SK-N-SH (cell line): ENCODE measurements at regions not wholly inside any gene's neighbourhood (a gene's known extent, or its start where the extent isn't known, plus 50 kb on each side); places are given as distances from the start of the nearest gene placed in this dataset.

Experiments
- CTCF ChIA-PET: fragments of 300-600, 350-600 bp; formaldehyde crosslinking; extraction: SDS; loops from one replicate; lab custom pipeline; 2021; lab: Yijun Ruan, JAX
- POLR2A ChIA-PET: fragments of 350-600 bp; sonication (Branson Sonifier 250); formaldehyde crosslinking; extraction: SDS; loops from one replicate; lab custom pipeline; 2020; ENCODE audit warnings: antibody characterized with exemption, inconsistent platforms; lab: Yijun Ruan, JAX
- DNase-seq: peaks from one replicate; pipeline ENCODE4 v3.0.0; 2012
- H2AFZ ChIP-seq: fragments of 200-600 bp; sonication (generic); 2 replicates; pipeline ENCODE4 v1.8.1; 2016; ENCODE audit warnings: antibody characterized with exemption, mild to moderate bottlenecking, low read depth
- H3F3A ChIP-seq: fragments of 200-600 bp; sonication (generic); replicated peaks from 2 replicates; pipeline ENCODE3; 2016; ENCODE audit warnings: antibody characterized with exemption, mild to moderate bottlenecking; ENCODE audit not compliant: insufficient read depth
- H3K27ac ChIP-seq, 2 experiments: fragments of 200-500 bp in 1 of 2; fragments of 200-600 bp in 1 of 2; sonication (Bioruptor generic) in 1 of 2; sonication (generic), shearing (Covaris generic) in 1 of 2; 2 replicates each; pipeline versions ENCODE4 v1.5.1 to v1.6.1; 2014 to 2016; ENCODE audit warnings: low read depth in 2 of 2, inconsistent platforms in 1 of 2, low read length in 1 of 2, mild to moderate bottlenecking in 1 of 2, mixed read lengths in 1 of 2
- H3K27me3 ChIP-seq: fragments of 200-600 bp; sonication (generic), shearing (Covaris generic); 2 replicates; pipeline ENCODE4 v1.6.1; 2016; ENCODE audit warnings: mixed run types; ENCODE audit not compliant: insufficient read depth
- H3K36me3 ChIP-seq, 2 experiments: fragments of 200-500 bp in 1 of 2; fragments of 200-600 bp in 1 of 2; sonication (Bioruptor generic) in 1 of 2; sonication (generic) in 1 of 2; replicated peaks in 1 of 2; 2 replicates each; pipeline versions ENCODE3 to v1.5.1; 2014 to 2016; ENCODE audit warnings: low read length in 1 of 2, mild to moderate bottlenecking in 1 of 2; ENCODE audit not compliant: insufficient read depth in 2 of 2, control insufficient read depth in 1 of 2
- H3K4me1 ChIP-seq, 2 experiments: fragments of 200-500 bp in 1 of 2; fragments of 200-600 bp in 1 of 2; sonication (Bioruptor generic) in 1 of 2; sonication (generic), shearing (Covaris generic) in 1 of 2; 2 replicates each; pipeline versions ENCODE4 v1.5.1 to v1.6.1; 2014 to 2016; ENCODE audit warnings: low read depth in 1 of 2, low read length in 1 of 2, mixed run types in 1 of 2; ENCODE audit not compliant: insufficient read depth in 2 of 2, control insufficient read depth in 1 of 2
- H3K4me2 ChIP-seq: fragments of 200-600 bp; sonication (generic), shearing (Covaris generic); 2 replicates; pipeline ENCODE4 v1.6.1; 2017; ENCODE audit warnings: mixed run types
- H3K4me3 ChIP-seq, 2 experiments: fragments of 200-500 bp in 1 of 2; fragments of 200-600 bp in 1 of 2; sonication (Bioruptor generic) in 1 of 2; sonication (generic), shearing (Covaris generic) in 1 of 2; 2 replicates each; pipeline versions ENCODE4 v1.5.1 to v1.8.1; 2014 to 2016; ENCODE audit warnings: low read depth in 2 of 2, inconsistent platforms in 1 of 2, low read length in 1 of 2, mild to moderate bottlenecking in 1 of 2, mixed read lengths in 1 of 2, moderate library complexity in 1 of 2
- H3K79me2 ChIP-seq: fragments of 200-600 bp; sonication (generic); 2 replicates; pipeline ENCODE4 v1.8.1; 2017; ENCODE audit warnings: mild to moderate bottlenecking; ENCODE audit not compliant: insufficient read depth
- H3K9ac ChIP-seq: fragments of 200-600 bp; sonication (generic); 2 replicates; pipeline ENCODE4 v1.6.1; 2017; ENCODE audit warnings: mixed run types
- H3K9me2 ChIP-seq: fragments of 200-600 bp; sonication (generic); 2 replicates; pipeline ENCODE4 v1.6.1; 2017; ENCODE audit warnings: mixed run types
- H3K9me3 ChIP-seq: fragments of 200-600 bp; sonication (generic); 2 replicates; pipeline ENCODE4 v1.6.1; 2017; ENCODE audit warnings: mixed run types, mild to moderate bottlenecking, moderate library complexity
- H4K20me1 ChIP-seq: fragments of 200-600 bp; sonication (generic); 2 replicates; pipeline ENCODE4 v1.6.1; 2017; ENCODE audit warnings: mild to moderate bottlenecking, mixed run types; ENCODE audit not compliant: insufficient read depth
- EP300 ChIP-seq, 2 experiments: IDR thresholded peaks; 2 replicates each; pipeline versions ENCODE4 v1.4.0 to v1.6.1; 2012; ENCODE audit warnings: borderline replicate concordance in 1 of 2, low read depth in 1 of 2, low read length in 1 of 2
- FOXM1 ChIP-seq: IDR thresholded peaks from 2 replicates; pipeline ENCODE4 v1.4.0; 2012; ENCODE audit warnings: low read depth, mild to moderate bottlenecking
- GABPA ChIP-seq: IDR thresholded peaks from 2 replicates; pipeline ENCODE4 v1.4.0; 2012; ENCODE audit warnings: low read depth, mild to moderate bottlenecking
- IRF3 ChIP-seq: fragments of 150-350 bp; IDR thresholded peaks from 2 replicates; pipeline ENCODE4 v1.6.1; 2016; ENCODE audit warnings: mild to moderate bottlenecking, low read depth, low read length
- RCOR1 ChIP-seq: fragments of 150-350 bp; IDR thresholded peaks from 2 replicates; pipeline ENCODE4 v1.6.1; 2017; ENCODE audit warnings: antibody characterized with exemption, low read length
- RXRA ChIP-seq: IDR thresholded peaks from 2 replicates; pipeline ENCODE4 v1.4.0; 2012; ENCODE audit warnings: low read depth, mild to moderate bottlenecking, borderline replicate concordance
- SMC3 ChIP-seq: IDR thresholded peaks from 2 replicates; pipeline ENCODE4 v1.6.1; 2012; ENCODE audit warnings: low read depth, low read length, improper control_type of control experiment
- TCF12 ChIP-seq: IDR thresholded peaks from 2 replicates; pipeline ENCODE4 v1.4.0; 2012
- USF1 ChIP-seq: IDR thresholded peaks from 2 replicates; pipeline ENCODE4 v1.4.0; 2012; ENCODE audit warnings: low read depth, borderline replicate concordance
- WGBS: methylation state at CpG from one replicate; pipeline ENCODE4 v1.1.6; 2017; ENCODE audit warnings: low lambda C conversion rate; 5-methylcytosine and 5-hydroxymethylcytosine counted together

- H4K20me1 ChIP-seq = no peaks in the 10 kb centered on the region
- 86% methylated on average over 2 of the region's 2 CpGs for WGBS
- TF ChIP-seq SMC3 (no peak), GABPA (no peak), TCF12 (no peak), RCOR1 (no peak), USF1 (no peak), FOXM1 (no peak), IRF3 (no peak), EP300 (IDR thresholded peaks at IDR 0.05; ENCODE audit: borderline replicate concordance in 1 of 2, low read depth in 1 of 2, low read length in 1 of 2) (no peak)
- H3K4me1 ChIP-seq = peaks cover 9 to 33% of the 10 kb centered on the region in 2 experiments
- DNase-seq = no peak
- no peaks in the 10 kb centered on the region for H3K79me2 ChIP-seq
- H2AFZ ChIP-seq = no peak overlapping the region
- H3K4me2 ChIP-seq = no peak overlapping the region
- POLR2A ChIA-PET = no interaction called here
- no peak overlapping the region for H3K9ac ChIP-seq
- no peak overlapping the region for H3K4me3 ChIP-seq
- H3K27ac ChIP-seq = no peak overlapping the region
- no peaks in the 10 kb centered on the region for H3K9me2 ChIP-seq
- peaks cover 7% of the 10 kb centered on the region for H3F3A ChIP-seq
- no peaks in the 10 kb centered on the region for H3K36me3 ChIP-seq
- no peaks in the 10 kb centered on the region for H3K27me3 ChIP-seq
- no peaks in the 10 kb centered on the region for H3K9me3 ChIP-seq
- CTCF ChIA-PET = interaction anchor here (1.0 to 2.5 kb wide), 2 partner anchors 24 to 149 kb away, joined by 3 to 7 read pairs; no protein-coding TSS in a partner anchor
Observed at GRCh38 chr5:125202871-125203438, 456.5 kb upstream of the ZNF608 start.

- Histone ChIP-seq H3K27me3 (no peaks in the 10 kb centered on the region), H3K9ac (no peak overlapping the region), H3K79me2 (no peaks in the 10 kb centered on the region), H3K36me3 (no peaks in the 10 kb centered on the region), H3F3A (no peaks in the 10 kb centered on the region), H3K9me3 (no peaks in the 10 kb centered on the region), H2AFZ (no peak overlapping the region), H3K4me3 (no peak overlapping the region), H3K4me1 (peaks cover 6 to 25% of the 10 kb centered on the region in 2 experiments; a peak in 3 of 4 replicates), H3K27ac (no peak overlapping the region), H3K4me2 (no peak overlapping the region), H4K20me1 (no peaks in the 10 kb centered on the region), H3K9me2 (no peaks in the 10 kb centered on the region)
- CTCF ChIA-PET = interaction anchor here (2.5 kb wide), 1 partner anchor 23 kb away, joined by 7 read pairs; no protein-coding TSS in a partner anchor
- POLR2A ChIA-PET = no interaction called here
- no peak for TF ChIP-seq EP300 (IDR thresholded peaks at IDR 0.05; ENCODE audit: borderline replicate concordance in 1 of 2, low read depth in 1 of 2, low read length in 1 of 2)
- TF ChIP-seq RXRA = no peak
- DNase-seq = no peak
- 96% methylated on average over 2 of the region's 2 CpGs for WGBS
Observed at GRCh38 chr5:125203912-125204311, 457.5 kb upstream of the ZNF608 start.
